DMS153 (cell line): ENCODE measurements at regions not wholly inside any gene's neighbourhood (a gene's known extent, or its start where the extent isn't known, plus 50 kb on each side); places are given as distances from the start of the nearest gene placed in this dataset.

Experiments used
- DNase-seq: peaks from one replicate; lab custom pipeline; 2025; lab: John Stamatoyannopoulos, UW

GRCh38 chr2:18927525-18928232 is 338.3 kb upstream of the NT5C1B start:
- no peak for DNase-seq

- DNase-seq, result no peak
These were observed 337.5 kb upstream of the NT5C1B start for GRCh38 chr2:18926631-18927524.

- DNase-seq, result no peak
These were observed 335.9 kb upstream of the NT5C1B start for GRCh38 chr2:18925296-18925695.

- no peak for DNase-seq
These were observed 335.5 kb upstream of the NT5C1B start for GRCh38 chr2:18924886-18925285.

- no peak for DNase-seq
These were observed 335.0 kb upstream of the NT5C1B start for GRCh38 chr2:18924386-18924785.

- DNase-seq, result no peak
These were observed 332.9 kb upstream of the NT5C1B start for GRCh38 chr2:18922276-18922675.

- DNase-seq, result no peak
These were observed 328.9 kb upstream of the NT5C1B start for GRCh38 chr2:18918280-18918679.

- no peak for DNase-seq
These were observed 325.9 kb upstream of the NT5C1B start for GRCh38 chr2:18915227-18915626.

GRCh38 chr2:18913512-18913911 is 324.1 kb upstream of the NT5C1B start:
- no peak for DNase-seq

- DNase-seq, result no peak
These were observed 323.0 kb upstream of the NT5C1B start for GRCh38 chr2:18912225-18912888.

- no peak for DNase-seq
These were observed 322.0 kb upstream of the NT5C1B start for GRCh38 chr2:18911416-18911815.

- DNase-seq, result no peak
These were observed 321.5 kb upstream of the NT5C1B start for GRCh38 chr2:18910843-18911242.

- no peak for DNase-seq
These were observed 318.6 kb upstream of the NT5C1B start for GRCh38 chr2:18907937-18908336.

- no peak for DNase-seq
These were observed 318.1 kb upstream of the NT5C1B start for GRCh38 chr2:18907508-18907907.

- DNase-seq, result no peak
These were observed 314.4 kb upstream of the NT5C1B start for GRCh38 chr2:18903750-18904149.

- no peak for DNase-seq
These were observed 311.9 kb upstream of the NT5C1B start for GRCh38 chr2:18901242-18901641.

GRCh38 chr2:18900691-18901141 is 311.3 kb upstream of the NT5C1B start:
- no peak for DNase-seq

- DNase-seq, result no peak
These were observed 310.4 kb upstream of the NT5C1B start for GRCh38 chr2:18899725-18900124.

GRCh38 chr2:18898271-18898670 is 308.9 kb upstream of the NT5C1B start:
- DNase-seq, result no peak

GRCh38 chr2:18896125-18896764 is 306.9 kb upstream of the NT5C1B start:
- no peak for DNase-seq

GRCh38 chr2:18891600-18892345 is 302.4 kb upstream of the NT5C1B start:
- DNase-seq, result no peak
